Embryonic facial prominence (tissue), 1 donor: ENCODE measurements at regions not wholly inside any gene's neighbourhood (a gene's known extent, or its start where the extent isn't known, plus 50 kb on each side); places are given as distances from the start of the nearest gene placed in this dataset.
"Not testable (repeated sequence)": the region's sequence is repeated elsewhere in the genome, so short reads cannot be mapped to it uniquely, and the experiment has no call there.

ENCODE experiments used
- DNase-seq: peaks from one replicate; pipeline ENCODE4 v3.0.0-alpha.2; 2016; ENCODE audit errors: extremely low spot score

- DNase-seq = no peak
Observed at GRCh38 chr5:119694284-119694683, 64.9 kb downstream of the FAM170A start.

- DNase-seq = no peak
Observed at GRCh38 chr5:119706049-119706448, 76.7 kb downstream of the FAM170A start.

GRCh38 chr5:119708076-119708790 lies 78.9 kb downstream of the FAM170A start:
- no peak for DNase-seq

GRCh38 chr5:119721775-119722174 lies 92.4 kb downstream of the FAM170A start:
- no peak for DNase-seq

- DNase-seq = not testable (repeated sequence)
Observed at GRCh38 chr5:119725291-119725690, 95.9 kb downstream of the FAM170A start.

GRCh38 chr5:119726544-119726943 lies 97.2 kb downstream of the FAM170A start:
- DNase-seq = no peak

GRCh38 chr5:119740225-119740624 lies 110.9 kb downstream of the FAM170A start:
- no peak for DNase-seq

- DNase-seq = no peak
Observed at GRCh38 chr5:119741691-119742090, 112.3 kb downstream of the FAM170A start.

- no peak for DNase-seq
Observed at GRCh38 chr5:119742311-119742710, 113.0 kb downstream of the FAM170A start.

- DNase-seq = no peak
Observed at GRCh38 chr5:119743927-119744326, 114.6 kb downstream of the FAM170A start.

- DNase-seq = no peak
Observed at GRCh38 chr5:119745976-119746375, 116.6 kb downstream of the FAM170A start.

GRCh38 chr5:119746984-119747383 lies 117.6 kb downstream of the FAM170A start:
- DNase-seq = no peak

GRCh38 chr5:119750887-119751733 lies 121.8 kb downstream of the FAM170A start:
- no peak for DNase-seq

- DNase-seq = no peak
Observed at GRCh38 chr5:119751734-119752094, 122.4 kb downstream of the FAM170A start.

GRCh38 chr5:119752921-119753886 lies 123.8 kb downstream of the FAM170A start:
- DNase-seq = no peak

- DNase-seq = not testable (repeated sequence)
Observed at GRCh38 chr5:119754825-119755224, 125.5 kb downstream of the FAM170A start.

- no peak for DNase-seq
Observed at GRCh38 chr5:119757276-119757675, 127.9 kb downstream of the FAM170A start.

GRCh38 chr5:119769695-119770693 lies 140.6 kb downstream of the FAM170A start:
- DNase-seq = not testable (repeated sequence)

GRCh38 chr5:119780145-119780544 lies 150.8 kb downstream of the FAM170A start:
- DNase-seq = not testable (repeated sequence)

GRCh38 chr5:119785057-119785456 lies 155.7 kb downstream of the FAM170A start:
- DNase-seq = no peak
